NOMO-1 treated with dmso at 0.1 percent for 144 hours (cell line): ENCODE measurements at regions not wholly inside any gene's neighbourhood (a gene's known extent, or its start where the extent isn't known, plus 50 kb on each side); places are given as distances from the start of the nearest gene placed in this dataset.
A peak's percentile ranks its signal among the peaks of the same experiment; 100 is the strongest.

Experiments
- DNase-seq: peaks from one replicate; lab custom pipeline; 2025; ENCODE audit not compliant: unreplicated experiment; lab: John Stamatoyannopoulos, UW

DNA sequence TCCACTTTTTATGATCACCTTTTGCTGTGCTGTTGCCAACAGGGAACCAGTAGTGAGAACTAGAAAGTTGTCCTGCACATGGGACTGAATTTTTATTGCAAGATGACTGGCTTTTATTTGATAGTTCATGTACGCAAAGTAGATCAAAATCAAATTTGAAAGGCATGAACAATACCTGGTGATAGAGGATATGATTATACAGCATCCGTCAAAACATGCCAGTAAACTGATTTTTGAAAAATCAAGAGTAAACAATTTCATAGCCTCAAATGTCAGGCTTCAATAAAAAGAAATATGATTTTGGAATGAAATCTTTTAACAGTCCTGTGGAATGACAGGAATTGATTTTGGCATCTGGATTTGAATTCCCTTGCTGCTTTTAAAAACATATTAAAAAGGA, 219.6 kb upstream of the LRRN1 start:
- no peak for DNase-seq

DNA sequence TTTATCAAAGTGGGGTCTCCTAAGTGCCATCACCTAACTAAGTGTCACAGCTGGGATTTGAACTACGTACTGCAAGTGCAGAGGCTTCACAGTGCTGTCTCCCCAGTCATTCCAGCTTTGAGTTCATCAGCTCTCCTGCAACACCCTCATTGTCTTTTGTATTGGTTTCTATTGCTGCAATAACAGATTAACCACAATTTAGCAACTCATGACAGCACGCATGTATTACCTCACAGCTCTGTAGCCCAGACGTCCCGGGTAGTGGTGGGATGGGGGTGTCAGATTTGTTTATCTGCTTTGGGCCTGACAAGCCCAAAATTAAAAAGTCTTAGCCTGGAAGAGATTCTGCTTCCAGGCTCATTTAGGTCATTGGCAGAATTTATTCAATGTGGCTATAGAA, 220.5 kb upstream of the LRRN1 start:
- peak; percentile 66 for DNase-seq

DNA sequence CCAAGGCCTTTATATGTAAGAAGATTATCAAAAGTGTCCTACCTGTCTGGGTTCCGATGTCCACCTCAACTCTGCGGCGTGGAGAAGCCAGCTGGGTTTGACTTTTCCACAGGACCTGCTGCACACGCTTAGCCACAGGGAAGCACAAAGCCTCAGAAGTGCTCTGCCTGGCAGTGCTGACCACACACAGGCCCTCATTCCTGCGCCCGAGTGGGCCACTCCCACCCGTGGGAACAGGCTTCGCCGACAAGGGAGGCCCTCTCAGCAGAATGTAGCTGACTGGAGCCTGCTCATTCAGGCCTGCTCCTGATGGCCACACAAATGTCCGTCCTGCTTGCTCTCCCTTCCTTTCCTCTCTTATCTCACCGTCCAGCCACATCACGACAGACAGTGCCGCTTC, 221.4 kb upstream of the LRRN1 start:
- DNase-seq, result no peak

- DNase-seq, result no peak
Measured at GRCh38 chr3:3573341-3573740, 225.9 kb upstream of the LRRN1 start.

GRCh38 chr3:3560591-3561311, 238.5 kb upstream of the LRRN1 start:
- no peak for DNase-seq

GRCh38 chr3:3559786-3560185, 239.4 kb upstream of the LRRN1 start:
- no peak for DNase-seq

GRCh38 chr3:3556078-3556477, 243.2 kb upstream of the LRRN1 start:
- no peak for DNase-seq

DNA sequence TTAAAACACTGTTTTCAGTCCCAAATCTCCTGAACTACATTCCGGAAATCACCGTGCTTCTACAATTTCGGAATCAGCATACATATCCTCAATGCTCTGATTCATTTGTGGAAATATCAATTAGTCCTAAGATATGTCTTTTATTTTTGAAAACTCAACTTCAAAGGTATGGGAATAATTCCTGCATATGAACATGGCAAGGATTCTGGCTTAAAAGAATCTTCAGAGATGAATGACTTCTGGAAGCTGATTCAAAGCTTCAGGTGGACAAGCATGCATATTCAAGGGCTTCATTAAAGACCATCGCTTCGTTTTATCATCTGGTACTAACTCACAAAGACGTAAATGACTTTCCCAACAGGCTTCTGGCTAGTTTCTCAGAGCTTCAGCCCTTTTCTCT, 246.0 kb upstream of the LRRN1 start:
- DNase-seq, result no peak

GRCh38 chr3:3552761-3553160, 246.5 kb upstream of the LRRN1 start:
- DNase-seq, result no peak

- no peak for DNase-seq
Measured at GRCh38 chr3:3551981-3552380, 247.2 kb upstream of the LRRN1 start.

GRCh38 chr3:3545360-3545759, 253.9 kb upstream of the LRRN1 start:
- no peak for DNase-seq

DNA sequence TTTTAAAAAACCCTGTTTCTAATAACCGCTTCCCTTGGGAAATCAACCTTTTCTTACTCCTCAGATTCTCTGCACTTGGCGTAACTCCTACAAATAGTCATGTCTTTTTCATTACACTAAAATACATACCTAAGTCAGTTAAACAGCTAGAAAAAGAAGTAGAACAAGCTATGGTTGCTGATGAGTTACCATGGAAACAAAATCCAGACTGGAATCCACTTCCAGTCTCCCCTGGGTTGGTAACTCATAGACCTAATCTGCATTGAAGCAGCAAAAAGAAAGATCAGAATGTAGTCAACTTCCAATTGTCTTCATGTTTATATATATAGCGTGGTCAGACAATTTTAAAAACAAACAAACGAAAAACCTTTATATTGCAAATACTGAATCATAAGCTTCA, 260.8 kb upstream of the LRRN1 start:
- DNase-seq, result no peak

DNA sequence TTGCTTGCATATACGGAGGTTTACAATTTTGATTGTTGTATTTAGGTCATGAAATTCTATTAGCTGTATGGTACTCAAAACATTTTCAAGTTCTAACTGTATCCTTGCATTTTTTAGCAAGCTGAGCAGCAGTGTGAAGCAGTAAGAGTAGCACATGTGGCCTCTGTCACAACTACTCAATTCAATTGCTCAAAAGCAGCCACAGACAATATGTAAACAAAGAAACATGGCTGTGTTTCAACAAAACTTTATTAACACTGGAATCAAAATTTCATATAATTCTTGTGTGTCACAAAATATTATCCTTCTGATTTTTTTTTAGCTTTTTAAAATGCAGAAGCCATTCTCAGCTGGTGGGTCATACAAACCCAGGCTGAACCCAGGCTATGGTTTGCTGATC, 266.7 kb upstream of the LRRN1 start:
- no peak for DNase-seq

DNA sequence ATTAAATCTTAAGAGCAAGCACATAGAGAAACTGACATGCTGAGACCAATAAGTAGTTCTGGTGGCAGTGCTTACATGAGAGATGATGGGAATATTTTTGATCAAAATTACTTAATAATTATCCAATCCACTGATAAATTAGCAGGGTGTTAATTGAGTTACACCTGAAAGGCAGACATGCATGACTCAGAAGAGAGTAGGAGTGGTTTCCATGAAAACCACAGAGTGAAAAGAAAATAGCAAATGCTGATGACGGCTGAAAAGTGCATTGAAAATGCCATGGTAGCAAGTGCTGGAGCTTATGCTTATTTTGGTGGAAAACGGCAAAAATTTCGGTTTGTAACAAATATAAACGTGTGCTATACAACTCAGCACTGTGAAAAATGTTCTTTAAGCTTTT, 267.8 kb upstream of the LRRN1 start:
- no peak for DNase-seq

- DNase-seq, result no peak
Measured at GRCh38 chr3:3519266-3519665, 280.0 kb upstream of the LRRN1 start.

GRCh38 chr3:3516996-3517395, 282.2 kb upstream of the LRRN1 start:
- no peak for DNase-seq

DNA sequence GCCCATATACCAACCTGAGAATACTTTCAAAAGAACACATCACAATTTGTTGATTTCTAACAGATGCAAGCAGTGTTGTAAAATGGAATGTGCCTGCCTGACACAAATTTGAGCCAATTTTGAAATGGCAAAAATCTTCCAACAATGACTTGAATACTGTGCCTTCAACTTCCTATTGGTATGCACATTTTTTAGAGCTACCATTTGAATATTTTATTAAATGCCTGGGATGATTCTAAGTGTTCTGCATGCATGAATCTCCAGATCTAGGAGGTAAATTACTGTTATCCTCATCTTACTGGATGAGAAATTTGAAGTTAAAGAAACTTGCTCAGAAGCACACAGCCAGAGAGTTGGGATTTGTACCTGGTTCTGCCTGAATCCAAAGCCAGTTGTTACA, 282.8 kb upstream of the LRRN1 start:
- no peak for DNase-seq

GRCh38 chr3:3509665-3510064, 289.6 kb upstream of the LRRN1 start:
- no peak for DNase-seq

GRCh38 chr3:3504686-3505085, 294.5 kb upstream of the LRRN1 start:
- no peak for DNase-seq

- DNase-seq, result no peak
Measured at GRCh38 chr3:3503411-3503810, 295.8 kb upstream of the LRRN1 start.

GRCh38 chr3:3499987-3500386, 299.2 kb upstream of the LRRN1 start:
- no peak for DNase-seq

GRCh38 chr3:3499012-3499562, 300.1 kb upstream of the LRRN1 start:
- no peak for DNase-seq

GRCh38 chr3:3495611-3496010, 303.6 kb upstream of the LRRN1 start:
- no peak for DNase-seq
